GM18868 (cell line): ENCODE measurements at regions not wholly inside any gene's neighbourhood (a gene's known extent, or its start where the extent isn't known, plus 50 kb on each side); places are given as distances from the start of the nearest gene placed in this dataset.

Experiments
- ATAC-seq: cut with Tn5 transposase; IDR thresholded peaks from one replicate; pipeline ENCODE4 v1.9.1; 2021; ENCODE audit warnings: mild to moderate bottlenecking, moderate library complexity; ENCODE audit not compliant: unreplicated experiment

DNA sequence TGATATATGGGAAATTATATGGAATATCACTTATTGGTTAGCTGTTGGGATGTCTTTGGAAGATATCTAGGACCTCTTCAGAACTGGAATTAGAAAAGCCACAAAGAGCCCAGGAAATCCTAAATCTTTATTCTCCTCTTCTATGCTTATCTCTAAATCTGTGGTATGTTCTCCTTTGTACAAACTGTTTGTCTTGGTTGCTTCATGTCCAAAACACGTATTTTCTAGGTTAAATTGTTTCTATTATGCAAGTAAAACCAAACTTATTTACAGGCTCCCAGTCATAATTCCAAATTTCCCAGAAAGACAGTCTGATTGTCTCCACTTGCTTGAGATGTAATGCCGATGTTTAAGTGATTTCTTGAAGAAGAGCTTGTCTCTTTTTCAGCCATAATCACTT is 650.9 kb downstream of the CDH11 start:
- ATAC-seq = no peak

GRCh38 chr16:64469906-64470702 is 651.8 kb downstream of the CDH11 start:
- no peak for ATAC-seq

GRCh38 chr16:64469351-64469750 is 652.5 kb downstream of the CDH11 start:
- ATAC-seq = no peak

DNA sequence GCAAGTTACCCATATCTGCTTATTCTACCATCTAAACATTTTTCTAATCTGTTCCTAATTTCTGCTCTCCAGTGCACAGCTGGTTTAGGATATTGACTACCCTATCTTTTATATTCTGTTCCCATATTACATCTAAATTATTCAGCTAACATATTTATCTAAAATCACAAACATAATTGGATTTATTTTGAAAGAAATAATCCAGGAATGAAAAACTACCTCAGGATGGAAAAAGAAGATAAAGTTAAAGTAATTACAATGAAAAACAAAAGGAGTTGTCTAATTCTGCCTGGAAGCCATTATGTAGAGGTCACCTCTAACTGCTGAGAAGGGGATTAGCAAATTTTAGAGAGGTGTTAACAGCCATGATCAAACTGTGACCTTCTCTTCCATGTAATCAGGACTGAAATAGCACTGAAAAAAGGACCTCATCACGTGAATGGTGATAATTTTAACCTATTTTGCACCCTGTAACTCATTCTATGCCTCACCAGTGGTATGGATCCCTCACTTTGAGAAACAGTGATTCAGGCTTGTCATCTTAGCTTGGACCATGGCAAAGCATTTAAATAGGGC is 653.3 kb downstream of the CDH11 start:
- ATAC-seq = no peak

DNA sequence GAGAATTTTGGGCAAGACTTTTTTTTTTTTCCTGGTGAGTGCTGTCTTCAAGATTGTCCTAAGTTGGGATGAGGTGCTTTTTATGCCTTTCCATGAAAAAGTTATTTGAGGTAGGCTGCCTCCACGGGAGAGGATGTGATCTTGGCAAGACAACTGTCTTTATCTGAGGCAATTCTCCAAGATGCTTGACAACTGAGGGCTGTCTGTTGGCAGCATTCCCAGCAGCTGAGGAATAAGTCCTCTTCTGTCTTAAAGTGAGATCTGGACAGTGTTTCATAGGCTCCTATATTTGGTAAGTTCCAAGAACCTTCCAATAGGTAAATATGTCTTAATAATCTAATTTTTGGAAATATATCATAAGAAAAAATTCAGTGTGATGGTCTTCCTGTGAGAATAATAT is 662.0 kb downstream of the CDH11 start:
- ATAC-seq = no peak

DNA sequence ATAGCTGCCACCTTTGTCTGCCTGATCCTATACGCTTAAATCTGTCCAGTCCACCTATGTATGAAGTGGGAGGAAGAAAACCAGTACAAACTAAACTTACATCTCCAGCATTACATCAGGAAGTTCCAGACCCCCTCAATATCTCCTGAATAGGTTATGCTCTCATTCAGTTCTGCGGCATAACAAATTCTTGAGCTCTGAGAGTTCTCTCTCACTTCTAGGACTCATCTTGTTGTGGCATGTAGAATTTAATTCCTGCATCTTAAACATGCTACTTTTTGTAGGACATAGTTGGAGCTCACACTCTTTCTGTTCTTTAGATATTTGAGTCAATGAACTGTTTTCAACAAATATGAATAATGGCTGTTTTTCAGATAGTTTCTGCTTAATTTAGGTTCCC is 662.5 kb downstream of the CDH11 start:
- ATAC-seq = no peak

GRCh38 chr16:64455275-64455674 is 666.6 kb downstream of the CDH11 start:
- no peak for ATAC-seq

GRCh38 chr16:64453646-64454045 is 668.2 kb downstream of the CDH11 start:
- ATAC-seq = no peak

- no peak for ATAC-seq
Measured at GRCh38 chr16:64452446-64452845, 669.4 kb downstream of the CDH11 start.

DNA sequence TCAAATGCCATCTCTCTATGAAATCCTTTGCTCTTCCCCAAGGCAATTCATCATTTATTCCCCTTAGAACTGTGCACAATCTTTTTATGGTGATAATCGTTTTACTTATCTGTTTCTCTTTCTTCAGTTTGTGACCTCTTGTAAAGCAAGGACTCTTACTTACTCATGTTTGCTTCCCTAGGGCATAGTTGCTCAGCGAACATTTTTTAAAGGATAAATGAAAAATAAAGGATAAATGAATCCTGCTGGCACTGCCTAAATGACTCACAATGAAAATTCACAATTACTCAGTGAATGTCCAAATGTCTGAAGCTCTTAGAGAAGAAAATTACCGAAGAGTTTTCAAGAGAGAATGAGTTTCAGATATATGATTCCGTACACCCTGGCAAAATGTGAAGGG is 671.7 kb downstream of the CDH11 start:
- no peak for ATAC-seq

GRCh38 chr16:64449506-64449905 is 672.4 kb downstream of the CDH11 start:
- no peak for ATAC-seq

GRCh38 chr16:64445649-64446048 is 676.2 kb downstream of the CDH11 start:
- ATAC-seq = no peak

DNA sequence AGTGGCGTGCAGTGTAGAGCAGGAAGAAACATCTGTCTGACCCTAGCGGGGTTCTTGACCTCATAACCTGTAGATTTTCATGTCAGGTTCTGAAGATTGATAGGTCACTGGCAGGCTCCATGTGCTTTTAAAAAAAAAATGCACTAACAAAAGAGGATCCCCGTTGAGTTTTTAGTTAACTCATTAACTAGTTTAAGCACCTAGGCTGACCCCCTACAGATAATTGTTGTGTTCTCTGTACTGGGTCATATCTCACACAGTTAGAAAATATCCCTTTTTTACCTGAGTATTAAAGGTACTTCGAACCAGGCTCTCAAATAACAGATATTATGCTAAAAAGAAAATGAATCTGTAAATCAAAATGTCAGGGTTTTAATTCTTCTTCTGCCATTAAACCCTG is 676.6 kb downstream of the CDH11 start:
- no peak for ATAC-seq

DNA sequence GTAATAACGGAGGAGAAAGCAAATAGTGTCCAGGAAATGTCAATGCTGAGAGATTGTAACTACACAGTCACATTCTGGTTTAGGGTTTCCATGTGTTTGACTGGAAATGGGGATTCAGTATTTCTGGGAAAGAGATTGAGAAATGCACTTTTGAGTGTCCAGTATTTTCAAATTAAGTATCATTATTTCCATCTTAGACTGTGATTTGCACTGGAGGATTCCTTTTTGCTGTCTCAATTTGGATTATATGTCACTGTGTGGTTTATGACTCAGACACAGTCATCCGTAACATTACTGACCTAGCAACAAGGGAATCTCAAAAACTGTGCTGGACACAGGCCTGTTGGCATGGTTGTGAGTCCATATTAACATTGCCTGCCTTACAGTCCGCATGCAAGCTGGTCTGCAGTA is 681.4 kb downstream of the CDH11 start:
- ATAC-seq = no peak

GRCh38 chr16:64440005-64440404 is 681.9 kb downstream of the CDH11 start:
- no peak for ATAC-seq

- no peak for ATAC-seq
Measured at GRCh38 chr16:64437706-64438324, 684.0 kb downstream of the CDH11 start.

GRCh38 chr16:64434526-64435069 is 687.3 kb downstream of the CDH11 start:
- no peak for ATAC-seq

GRCh38 chr16:64428463-64429113 is 693.3 kb downstream of the CDH11 start:
- no peak for ATAC-seq

DNA sequence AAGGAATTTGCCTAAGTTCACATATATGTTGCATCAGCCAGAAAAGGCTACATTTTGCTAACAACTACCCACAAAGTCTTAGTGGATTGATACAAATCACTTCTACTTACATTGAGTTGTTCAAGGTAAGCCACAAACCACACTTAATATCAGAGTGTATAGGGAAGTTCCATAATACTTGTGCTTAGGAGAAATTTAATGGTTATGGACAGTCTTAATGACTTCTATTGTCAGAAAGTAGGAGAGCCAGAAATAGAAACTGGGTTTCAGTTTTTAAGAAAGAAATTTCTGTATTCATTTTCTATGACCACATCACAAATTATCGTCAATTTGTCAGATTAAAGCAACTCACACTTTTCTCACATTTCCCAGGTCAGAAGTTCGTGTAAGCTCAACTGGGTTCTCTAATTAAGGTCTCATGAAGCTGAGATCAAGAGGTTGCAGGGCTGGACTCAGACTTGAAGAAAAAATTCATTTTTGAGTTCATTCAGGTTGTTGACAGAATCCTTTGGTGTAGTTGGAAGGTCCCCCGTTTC is 695.7 kb downstream of the CDH11 start:
- ATAC-seq = no peak

- ATAC-seq = no peak
Measured at GRCh38 chr16:64425381-64425780, 696.5 kb downstream of the CDH11 start.

DNA sequence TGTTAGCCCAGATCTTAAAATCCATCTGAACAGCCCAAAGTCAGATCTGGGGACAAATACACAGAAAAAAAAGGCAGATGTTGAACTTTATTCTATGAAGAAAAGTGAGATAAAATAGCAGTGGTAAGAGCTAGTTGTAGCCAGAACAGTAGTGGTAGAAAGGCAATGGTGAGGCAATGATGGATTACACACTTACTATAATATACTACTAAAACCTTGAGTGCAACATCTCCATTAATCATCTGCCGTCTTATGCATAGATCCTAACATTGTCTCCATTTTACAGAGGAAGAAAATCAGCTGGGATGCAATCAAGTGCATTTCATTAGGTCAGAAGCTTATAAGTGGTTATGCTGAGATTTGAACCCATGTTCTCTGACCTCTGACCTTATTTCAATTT is 699.6 kb downstream of the CDH11 start:
- ATAC-seq = no peak
